ENCODE measurements at regions not wholly inside any gene's neighbourhood (a gene's known extent, or its start where the extent isn't known, plus 50 kb on each side); places are given as distances from the start of the nearest gene placed in this dataset.

DNA sequence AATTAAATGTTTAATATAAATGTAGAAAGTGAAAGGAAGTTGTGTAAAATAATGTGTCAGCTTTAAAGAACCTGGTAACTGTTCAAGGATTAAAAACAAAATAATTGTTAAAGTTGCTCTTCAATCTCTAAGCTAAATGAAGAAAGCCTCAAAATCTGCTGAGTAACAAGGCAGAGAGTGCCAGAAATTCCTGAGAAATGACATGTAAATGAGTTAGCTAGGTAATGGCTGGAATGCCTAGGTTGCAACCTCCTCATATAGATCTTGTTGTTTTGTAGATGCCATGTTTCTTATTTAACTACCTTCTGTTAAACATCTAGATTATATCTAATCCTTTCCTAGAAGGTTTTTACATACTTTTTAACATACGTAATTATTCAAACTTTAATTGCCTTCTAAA lies 763.6 kb upstream of the AGA start:
- H3K27me3 ChIP-seq (ENCODE audit: insufficient read depth, low read length) = no peaks in the 10 kb centered on the region
- H3K9me3 ChIP-seq (ENCODE audit: control insufficient read depth in 1 of 2, insufficient read depth in 1 of 2, low read depth in 1 of 2, low read length in 2 of 2) = no peaks in the 10 kb centered on the region
- no peaks in the 10 kb centered on the region for H4K20me1 ChIP-seq (ENCODE audit: insufficient read depth)
- H2AFZ ChIP-seq (ENCODE audit: low read depth, low read length, poor library complexity, severe bottlenecking) = no peak overlapping the region
- ChIA-PET RAD21 (ENCODE audit: low non-redundant PET in 1 of 2, low total read pairs in 2 of 2, uncharacterized antibody in 2 of 2, unreplicated experiment in 2 of 2) (no interaction called here), POLR2A (no interaction called here), CTCF (no interaction called here)
- no peaks in the 10 kb centered on the region for H3K79me2 ChIP-seq (ENCODE audit: insufficient read depth, low read length)
- no peak overlapping the region for H3K9ac ChIP-seq (ENCODE audit: low read length)
- no peaks in the 10 kb centered on the region for H3K36me3 ChIP-seq (ENCODE audit: control insufficient read depth in 1 of 2, insufficient read depth in 2 of 2, low read length in 2 of 2)
- H3K9me2 ChIP-seq (ENCODE audit: insufficient read depth) = 0 out of 2 replicates have a peak, but pooled peaks cover 3% of the 10 kb centered on the region
- no peak overlapping the region for H3K4me3 ChIP-seq (replicated peaks in 1 of 2; ENCODE audit: low read depth in 1 of 2, low read length in 2 of 2)
- intact Hi-C loops (cut with micrococcal nuclease) = no loop called here
- H3K4me2 ChIP-seq (ENCODE audit: low read length) = no peak overlapping the region
- no TSS peak for BruUV-seq (replicated peaks)
- TF ChIP-seq SP1 (IDR thresholded peaks at IDR 0.05; ENCODE audit: low read depth) = no peak
- no peak for TF ChIP-seq FOSL1 (IDR thresholded peaks at IDR 0.05; ENCODE audit: low read depth)
- no peak for TF ChIP-seq JUND (IDR thresholded peaks at IDR 0.05)
- TF ChIP-seq, protein P1, sequence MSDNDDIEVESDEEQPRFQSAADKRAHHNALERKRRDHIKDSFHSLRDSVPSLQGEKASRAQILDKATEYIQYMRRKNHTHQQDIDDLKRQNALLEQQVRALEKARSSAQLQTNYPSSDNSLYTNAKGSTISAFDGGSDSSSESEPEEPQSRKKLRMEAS (IDR thresholded peaks at IDR 0.05) = no peak
- no peak for TF ChIP-seq YY1 (IDR thresholded peaks at IDR 0.05; ENCODE audit: extremely low read depth, insufficient replicate concordance, low read depth, low read length)
- no peak for TF ChIP-seq ZNF274 (IDR thresholded peaks at IDR 0.05; ENCODE audit: low read depth, low read length)
- TF ChIP-seq RAD21 (IDR thresholded peaks at IDR 0.05; ENCODE audit: low read depth) = no peak
- no peak for TF ChIP-seq ZBTB33 (IDR thresholded peaks at IDR 0.05; ENCODE audit: extremely low read depth, insufficient replicate concordance, low read length)
- no peak for TF ChIP-seq EZH2phosphoT487 (IDR thresholded peaks at IDR 0.05; ENCODE audit: borderline replicate concordance)
- TF ChIP-seq EGR1 (IDR thresholded peaks at IDR 0.05; ENCODE audit: low read depth) = no peak
- TF ChIP-seq, protein P2, sequence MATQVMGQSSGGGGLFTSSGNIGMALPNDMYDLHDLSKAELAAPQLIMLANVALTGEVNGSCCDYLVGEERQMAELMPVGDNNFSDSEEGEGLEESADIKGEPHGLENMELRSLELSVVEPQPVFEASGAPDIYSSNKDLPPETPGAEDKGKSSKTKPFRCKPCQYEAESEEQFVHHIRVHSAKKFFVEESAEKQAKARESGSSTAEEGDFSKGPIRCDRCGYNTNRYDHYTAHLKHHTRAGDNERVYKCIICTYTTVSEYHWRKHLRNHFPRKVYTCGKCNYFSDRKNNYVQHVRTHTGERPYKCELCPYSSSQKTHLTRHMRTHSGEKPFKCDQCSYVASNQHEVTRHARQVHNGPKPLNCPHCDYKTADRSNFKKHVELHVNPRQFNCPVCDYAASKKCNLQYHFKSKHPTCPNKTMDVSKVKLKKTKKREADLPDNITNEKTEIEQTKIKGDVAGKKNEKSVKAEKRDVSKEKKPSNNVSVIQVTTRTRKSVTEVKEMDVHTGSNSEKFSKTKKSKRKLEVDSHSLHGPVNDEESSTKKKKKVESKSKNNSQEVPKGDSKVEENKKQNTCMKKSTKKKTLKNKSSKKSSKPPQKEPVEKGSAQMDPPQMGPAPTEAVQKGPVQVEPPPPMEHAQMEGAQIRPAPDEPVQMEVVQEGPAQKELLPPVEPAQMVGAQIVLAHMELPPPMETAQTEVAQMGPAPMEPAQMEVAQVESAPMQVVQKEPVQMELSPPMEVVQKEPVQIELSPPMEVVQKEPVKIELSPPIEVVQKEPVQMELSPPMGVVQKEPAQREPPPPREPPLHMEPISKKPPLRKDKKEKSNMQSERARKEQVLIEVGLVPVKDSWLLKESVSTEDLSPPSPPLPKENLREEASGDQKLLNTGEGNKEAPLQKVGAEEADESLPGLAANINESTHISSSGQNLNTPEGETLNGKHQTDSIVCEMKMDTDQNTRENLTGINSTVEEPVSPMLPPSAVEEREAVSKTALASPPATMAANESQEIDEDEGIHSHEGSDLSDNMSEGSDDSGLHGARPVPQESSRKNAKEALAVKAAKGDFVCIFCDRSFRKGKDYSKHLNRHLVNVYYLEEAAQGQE (IDR thresholded peaks at IDR 0.05; ENCODE audit: low read depth) = no peak
- TF ChIP-seq CEBPB (IDR thresholded peaks at IDR 0.05; ENCODE audit: low read depth) = no peak
- no peak for TF ChIP-seq ELF1 (IDR thresholded peaks at IDR 0.05; ENCODE audit: borderline replicate concordance, low read depth)
- no peak for TF ChIP-seq SIN3A (IDR thresholded peaks at IDR 0.05; ENCODE audit: low read depth)
- 0 out of 4 replicates have a peak, but pooled peaks cover 0 to 3% of the 10 kb centered on the region in 2 experiments for H3K4me1 ChIP-seq (ENCODE audit: control insufficient read depth in 1 of 2, insufficient read depth in 2 of 2, low read length in 2 of 2)
- DNase-seq (ENCODE audit: low read depth, low spot score) (no peak), ATAC-seq (no peak)
- H3K27ac ChIP-seq (ENCODE audit: low read depth, low read length) = no peak overlapping the region

Data from HCT116 (cell line).